Parathyroid adenoma (tissue), 2 donors: ENCODE measurements at regions not wholly inside any gene's neighbourhood (a gene's known extent, or its start where the extent isn't known, plus 50 kb on each side); places are given as distances from the start of the nearest gene placed in this dataset.

Experiments used
- H2AFZ ChIP-seq: fragments of 300-600 bp; sonication (generic); one replicate; pipeline ENCODE4 v1.7.0; 2017; ENCODE audit warnings: antibody characterized with exemption, mild to moderate bottlenecking
- H3K27ac ChIP-seq: fragments of 300-600 bp; sonication (generic); one replicate; pipeline ENCODE4 v1.7.0; 2017
- H3K27me3 ChIP-seq: fragments of 300-600 bp; sonication (generic); one replicate; pipeline ENCODE4 v1.7.0; 2017; ENCODE audit warnings: low read length; ENCODE audit not compliant: control insufficient read depth, insufficient read depth
- H3K36me3 ChIP-seq: fragments of 300-600 bp; sonication (generic); one replicate; pipeline ENCODE4 v1.7.0; 2017; ENCODE audit warnings: low read length; ENCODE audit not compliant: control insufficient read depth, insufficient read depth
- H3K4me1 ChIP-seq: fragments of 300-600 bp; sonication (generic); one replicate; pipeline ENCODE4 v1.7.0; 2017; ENCODE audit warnings: control low read depth
- H3K4me2 ChIP-seq: fragments of 300-600 bp; sonication (generic); one replicate; pipeline ENCODE4 v1.7.0; 2017; ENCODE audit warnings: low read length
- H3K4me3 ChIP-seq: fragments of 300-600 bp; sonication (generic); one replicate; pipeline ENCODE4 v1.7.0; 2017; ENCODE audit warnings: low read depth, low read length
- H3K79me2 ChIP-seq: fragments of 300-600 bp; sonication (generic); one replicate; pipeline ENCODE4 v1.7.0; 2017; ENCODE audit warnings: control low read depth
- H3K9ac ChIP-seq: fragments of 300-600 bp; sonication (generic); one replicate; pipeline ENCODE4 v1.7.0; 2017; ENCODE audit warnings: mild to moderate bottlenecking
- H3K9me3 ChIP-seq: fragments of 300-600 bp; sonication (generic); one replicate; pipeline ENCODE4 v1.7.0; 2017; ENCODE audit warnings: low read length; ENCODE audit not compliant: control insufficient read depth
- CTCF ChIP-seq: fragments of 300-600 bp; sonication (generic); IDR thresholded peaks from one replicate; pipeline ENCODE4 v1.7.0; 2017; ENCODE audit warnings: antibody characterized with exemption, mild to moderate bottlenecking
- donor health status: primary hyperparathyroidism.

DNA sequence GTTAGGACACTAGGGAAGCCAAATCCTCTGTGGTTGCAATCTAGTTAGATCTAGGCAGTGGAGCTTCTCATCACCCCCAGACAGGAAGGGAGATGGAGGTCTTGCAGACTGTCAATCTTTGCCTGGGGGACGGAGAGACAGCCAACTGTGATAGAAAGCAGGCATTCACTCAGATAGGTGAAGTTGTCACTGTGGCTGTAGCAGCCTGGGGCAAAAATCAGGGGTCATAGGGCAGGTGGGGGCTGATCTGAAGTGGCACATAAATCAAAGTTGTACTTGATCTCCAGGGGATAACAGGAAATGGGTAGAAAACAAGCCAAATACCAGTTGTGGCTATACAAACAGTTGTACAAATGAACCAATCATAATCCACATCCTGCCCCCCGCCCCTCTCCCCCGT lies 620.9 kb upstream of the USP24 start:
- no peaks in the 10 kb centered on the region for H3K36me3 ChIP-seq
- H3K4me2 ChIP-seq, result no peak overlapping the region
- H3K9ac ChIP-seq, result no peak overlapping the region
- H2AFZ ChIP-seq, result no peak overlapping the region
- H3K79me2 ChIP-seq, result no peaks in the 10 kb centered on the region
- H3K27me3 ChIP-seq, result no peaks in the 10 kb centered on the region
- H3K27ac ChIP-seq, result peak overlapping the region; percentile 36
- H3K9me3 ChIP-seq, result no peaks in the 10 kb centered on the region
- no peak for TF ChIP-seq CTCF
- H3K4me3 ChIP-seq, result no peak overlapping the region
- H3K4me1 ChIP-seq, result peaks cover 15% of the 10 kb centered on the region

DNA sequence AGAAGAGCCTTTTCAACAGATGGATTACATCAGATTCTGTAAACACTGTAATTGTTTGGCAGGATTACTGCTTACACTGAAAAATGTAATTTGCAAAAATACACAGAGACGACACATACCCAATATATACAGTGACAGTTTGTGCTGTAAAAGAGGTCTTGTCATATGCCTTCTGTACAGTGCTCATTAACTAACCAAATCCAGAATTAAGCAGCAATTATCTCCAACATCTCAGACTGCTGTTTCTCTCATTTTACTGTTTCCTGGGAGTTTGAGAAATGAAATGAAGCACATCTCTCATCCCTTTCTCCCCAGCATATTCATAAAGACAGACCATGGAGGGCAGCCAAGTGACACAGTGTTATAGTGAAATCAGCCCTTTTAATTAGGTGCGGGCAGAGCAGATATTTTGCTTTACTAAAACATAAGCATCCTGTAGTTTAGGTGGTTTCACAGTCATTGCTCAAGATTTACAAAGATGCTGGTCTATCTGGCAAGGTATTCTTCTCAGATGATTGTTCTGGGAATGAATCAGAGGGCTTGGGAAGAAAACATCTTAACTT lies 618.4 kb upstream of the USP24 start:
- H3K4me3 ChIP-seq, result no peak overlapping the region
- H3K27me3 ChIP-seq, result no peaks in the 10 kb centered on the region
- H3K9ac ChIP-seq, result no peak overlapping the region
- H3K4me1 ChIP-seq, result peaks cover 18% of the 10 kb centered on the region
- no peaks in the 10 kb centered on the region for H3K9me3 ChIP-seq
- H3K27ac ChIP-seq, result peak overlapping the region; percentile 72
- TF ChIP-seq CTCF, result no peak
- H2AFZ ChIP-seq, result no peak overlapping the region
- H3K79me2 ChIP-seq, result no peaks in the 10 kb centered on the region
- H3K36me3 ChIP-seq, result no peaks in the 10 kb centered on the region
- no peak overlapping the region for H3K4me2 ChIP-seq

DNA sequence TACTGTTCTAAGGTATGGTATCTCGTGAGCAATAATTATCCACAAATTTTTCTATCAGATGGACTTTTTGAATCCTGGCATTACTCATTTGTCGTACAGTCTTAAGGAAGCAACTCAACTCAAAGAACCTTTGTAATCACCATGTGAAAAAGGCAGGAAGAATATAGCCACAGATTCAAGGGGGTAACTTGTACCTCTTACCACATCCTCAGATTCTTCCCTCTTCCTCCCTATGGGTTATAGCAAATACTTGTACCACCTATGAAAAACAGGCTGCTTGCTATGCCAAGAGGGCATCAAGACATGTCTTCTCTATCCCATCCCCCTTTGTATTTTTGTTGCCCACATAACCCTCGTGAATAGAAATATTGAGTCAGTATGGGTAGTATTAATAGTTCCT lies 616.6 kb upstream of the USP24 start:
- H3K27me3 ChIP-seq, result no peaks in the 10 kb centered on the region
- peak overlapping the region; percentile 72 for H3K27ac ChIP-seq
- no peak for TF ChIP-seq CTCF
- no peak overlapping the region for H2AFZ ChIP-seq
- no peak overlapping the region for H3K9ac ChIP-seq
- no peak overlapping the region for H3K4me2 ChIP-seq
- H3K4me3 ChIP-seq, result no peak overlapping the region
- no peaks in the 10 kb centered on the region for H3K79me2 ChIP-seq
- no peaks in the 10 kb centered on the region for H3K9me3 ChIP-seq
- no peaks in the 10 kb centered on the region for H3K36me3 ChIP-seq
- H3K4me1 ChIP-seq, result peaks cover 23% of the 10 kb centered on the region

- H3K4me3 ChIP-seq, result no peak overlapping the region
- H3K27ac ChIP-seq, result peak overlapping the region; percentile 69
- H3K4me2 ChIP-seq, result no peak overlapping the region
- no peaks in the 10 kb centered on the region for H3K79me2 ChIP-seq
- TF ChIP-seq CTCF, result no peak
- peak overlapping the region; percentile 28 for H2AFZ ChIP-seq
- H3K4me1 ChIP-seq, result peaks cover 28% of the 10 kb centered on the region
- no peak overlapping the region for H3K9ac ChIP-seq
- H3K36me3 ChIP-seq, result no peaks in the 10 kb centered on the region
- H3K9me3 ChIP-seq, result no peaks in the 10 kb centered on the region
- no peaks in the 10 kb centered on the region for H3K27me3 ChIP-seq
These were observed 612.9 kb upstream of the USP24 start for GRCh38 chr1:55828044-55828443.

DNA sequence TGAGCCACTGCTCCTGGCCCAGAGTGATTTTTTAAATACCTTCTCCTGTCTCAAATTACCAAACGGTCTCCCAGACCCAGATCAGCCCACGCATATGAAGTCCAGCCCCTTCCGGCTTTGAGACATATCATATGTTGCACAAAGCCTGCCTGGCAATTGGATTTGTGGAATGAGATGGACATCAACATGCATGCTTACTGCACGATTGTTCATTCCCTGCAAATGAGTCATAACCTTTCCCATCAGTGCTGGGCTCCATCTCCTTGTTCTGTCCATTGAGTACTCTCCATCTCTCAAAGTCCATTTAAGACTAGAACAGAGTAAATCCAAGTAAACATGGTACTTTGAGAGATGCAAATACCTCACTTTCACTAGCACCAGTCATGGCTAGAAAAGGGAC lies 612.2 kb upstream of the USP24 start:
- no peaks in the 10 kb centered on the region for H3K9me3 ChIP-seq
- peak overlapping the region; percentile 69 for H3K27ac ChIP-seq
- H3K4me2 ChIP-seq, result no peak overlapping the region
- H3K27me3 ChIP-seq, result no peaks in the 10 kb centered on the region
- H3K4me3 ChIP-seq, result no peak overlapping the region
- no peaks in the 10 kb centered on the region for H3K79me2 ChIP-seq
- no peaks in the 10 kb centered on the region for H3K36me3 ChIP-seq
- peaks cover 31% of the 10 kb centered on the region for H3K4me1 ChIP-seq
- no peak overlapping the region for H2AFZ ChIP-seq
- TF ChIP-seq CTCF, result no peak
- no peak overlapping the region for H3K9ac ChIP-seq
